ENCODE measurements at regions not wholly inside any gene's neighbourhood (a gene's known extent, or its start where the extent isn't known, plus 50 kb on each side); places are given as distances from the start of the nearest gene placed in this dataset.
"Not testable (repeated sequence)": the region's sequence is repeated elsewhere in the genome, so short reads cannot be mapped to it uniquely, and the experiment has no call there.

DNA sequence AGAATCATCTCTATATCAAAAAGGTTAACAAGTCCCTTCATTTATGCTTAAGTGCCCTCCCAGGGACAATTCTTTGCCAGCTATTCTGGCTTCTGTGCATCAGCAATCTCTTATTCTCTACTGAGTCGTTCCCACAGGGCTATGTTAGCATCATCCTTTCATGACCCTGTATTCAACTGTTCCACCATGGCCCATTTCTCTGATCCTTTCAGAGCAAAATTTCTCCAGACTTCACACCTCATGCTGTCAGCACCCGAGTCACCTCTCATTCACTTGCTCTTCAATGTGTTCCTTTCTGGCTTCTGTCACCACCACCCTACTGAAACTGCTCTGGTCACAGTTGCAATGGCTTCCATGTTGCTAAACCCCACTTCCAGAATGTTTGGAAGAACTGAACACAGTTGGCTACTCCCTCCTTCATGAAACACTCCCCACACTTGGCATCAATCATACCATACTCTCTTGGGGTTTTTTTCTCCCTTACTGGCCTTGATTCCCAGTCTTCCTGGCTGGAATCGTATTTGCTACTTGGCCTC is 159.5 kb upstream of the HMGA2 start:
- peaks cover 18% of the 10 kb centered on the region for H3K4me1 ChIP-seq (ENCODE audit: control insufficient read depth, insufficient read depth, low read length, poor library complexity, severe bottlenecking)
- peaks cover 5% of the 10 kb centered on the region for H3K9me3 ChIP-seq (ENCODE audit: control insufficient read depth, low read length)
- H3K4me3 ChIP-seq (ENCODE audit: extremely low read depth, insufficient read depth, low read length, poor library complexity, severe bottlenecking) = no peak overlapping the region
- 89 to 93% methylated on average over 3 of the region's 3 CpGs for WGBS, 2 experiments (ENCODE audit: insufficient coverage in 2 of 2)
- H3K27ac ChIP-seq (ENCODE audit: low read depth, low read length, severe bottlenecking) = no peak overlapping the region
- no peaks in the 10 kb centered on the region for H3K36me3 ChIP-seq (ENCODE audit: control insufficient read depth, insufficient read depth, low read length)

DNA sequence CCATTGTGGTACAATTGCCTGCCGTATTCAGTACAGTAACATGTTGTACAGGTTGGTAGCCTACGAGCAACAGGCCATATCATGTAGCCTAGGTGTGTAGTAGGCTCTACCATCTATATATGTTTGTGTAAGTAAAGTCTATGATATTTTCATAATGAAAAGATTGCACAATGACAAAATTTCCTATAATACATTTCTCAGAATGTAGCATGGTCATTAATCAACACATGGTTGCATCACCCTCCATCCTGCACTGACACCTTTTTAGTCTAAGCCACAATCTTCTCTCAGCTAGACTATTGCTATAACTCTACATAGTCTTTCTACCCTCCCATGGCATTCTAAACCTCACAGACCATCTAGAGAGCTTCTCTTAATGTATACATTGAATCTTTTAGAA is 158.5 kb upstream of the HMGA2 start:
- peaks cover 16% of the 10 kb centered on the region for H3K4me1 ChIP-seq (ENCODE audit: control insufficient read depth, insufficient read depth, low read length, poor library complexity, severe bottlenecking)
- WGBS, 2 experiments (ENCODE audit: insufficient coverage in 2 of 2) = 80% methylated on average over 1 of the region's 2 CpGs; no CpG with 5 or more reads in 1 of the 2 experiments
- no peak overlapping the region for H3K27ac ChIP-seq (ENCODE audit: low read depth, low read length, severe bottlenecking)
- no peak overlapping the region for H3K4me3 ChIP-seq (ENCODE audit: extremely low read depth, insufficient read depth, low read length, poor library complexity, severe bottlenecking)
- H3K36me3 ChIP-seq (ENCODE audit: control insufficient read depth, insufficient read depth, low read length) = no peaks in the 10 kb centered on the region
- H3K9me3 ChIP-seq (ENCODE audit: control insufficient read depth, low read length) = peaks cover 5% of the 10 kb centered on the region

DNA sequence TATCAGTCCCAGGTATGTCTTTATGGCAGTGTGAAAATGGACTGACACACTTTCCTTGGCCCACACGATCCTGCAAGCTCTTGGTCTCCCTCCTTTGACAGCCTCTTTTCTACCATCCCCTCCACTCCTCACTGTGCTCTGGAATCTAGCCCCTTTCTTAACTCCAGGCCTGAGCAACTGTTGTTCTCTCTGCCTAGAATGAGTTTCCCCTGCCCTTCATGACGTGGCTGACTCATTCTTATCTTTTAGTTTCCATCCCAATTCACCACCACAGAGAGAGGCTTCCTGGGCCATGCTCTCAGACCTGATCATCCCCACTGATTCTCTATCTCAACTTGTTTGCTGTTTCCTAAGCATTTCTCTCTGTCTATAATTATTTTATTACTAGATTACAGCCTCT is 157.4 kb upstream of the HMGA2 start:
- Histone ChIP-seq H3K36me3 (ENCODE audit: control insufficient read depth, insufficient read depth, low read length) (no peaks in the 10 kb centered on the region), H3K4me1 (ENCODE audit: control insufficient read depth, insufficient read depth, low read length, poor library complexity, severe bottlenecking) (peaks cover 16% of the 10 kb centered on the region), H3K27ac (ENCODE audit: low read depth, low read length, severe bottlenecking) (peak overlapping the region; percentile 57), H3K9me3 (ENCODE audit: control insufficient read depth, low read length) (peaks cover 5% of the 10 kb centered on the region), H3K4me3 (ENCODE audit: extremely low read depth, insufficient read depth, low read length, poor library complexity, severe bottlenecking) (no peak overlapping the region)
- WGBS, 2 experiments (ENCODE audit: insufficient coverage in 2 of 2) = 50 to 54% methylated on average over 2 of the region's 2 CpGs

DNA sequence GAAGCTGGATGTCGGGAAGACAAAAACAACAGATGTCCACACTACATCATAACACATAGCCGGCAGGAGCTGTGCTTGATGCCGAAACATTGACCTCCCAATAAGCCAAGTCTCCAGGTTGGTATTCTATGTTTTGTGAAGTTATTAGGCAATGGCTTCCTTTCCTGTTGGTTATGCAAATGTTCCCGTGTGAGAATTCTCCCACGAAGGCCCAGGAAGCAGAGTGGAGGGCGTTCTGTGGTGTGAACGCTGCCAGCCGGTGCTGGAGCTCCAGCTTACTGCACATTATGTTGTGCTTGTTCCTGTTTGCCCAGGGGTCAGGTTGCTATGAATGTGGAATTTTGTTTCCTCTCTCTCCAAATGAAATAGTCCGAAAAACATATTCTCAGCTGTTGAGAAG is 156.4 kb upstream of the HMGA2 start:
- Histone ChIP-seq H3K4me3 (ENCODE audit: extremely low read depth, insufficient read depth, low read length, poor library complexity, severe bottlenecking) (no peak overlapping the region), H3K27ac (ENCODE audit: low read depth, low read length, severe bottlenecking) (no peak overlapping the region), H3K4me1 (ENCODE audit: control insufficient read depth, insufficient read depth, low read length, poor library complexity, severe bottlenecking) (peaks cover 16% of the 10 kb centered on the region), H3K9me3 (ENCODE audit: control insufficient read depth, low read length) (peaks cover 5% of the 10 kb centered on the region), H3K36me3 (ENCODE audit: control insufficient read depth, insufficient read depth, low read length) (no peaks in the 10 kb centered on the region)
- WGBS, 2 experiments (ENCODE audit: insufficient coverage in 2 of 2) = 70% methylated on average over 2 of the region's 9 CpGs; no CpG with 5 or more reads in 1 of the 2 experiments

DNA sequence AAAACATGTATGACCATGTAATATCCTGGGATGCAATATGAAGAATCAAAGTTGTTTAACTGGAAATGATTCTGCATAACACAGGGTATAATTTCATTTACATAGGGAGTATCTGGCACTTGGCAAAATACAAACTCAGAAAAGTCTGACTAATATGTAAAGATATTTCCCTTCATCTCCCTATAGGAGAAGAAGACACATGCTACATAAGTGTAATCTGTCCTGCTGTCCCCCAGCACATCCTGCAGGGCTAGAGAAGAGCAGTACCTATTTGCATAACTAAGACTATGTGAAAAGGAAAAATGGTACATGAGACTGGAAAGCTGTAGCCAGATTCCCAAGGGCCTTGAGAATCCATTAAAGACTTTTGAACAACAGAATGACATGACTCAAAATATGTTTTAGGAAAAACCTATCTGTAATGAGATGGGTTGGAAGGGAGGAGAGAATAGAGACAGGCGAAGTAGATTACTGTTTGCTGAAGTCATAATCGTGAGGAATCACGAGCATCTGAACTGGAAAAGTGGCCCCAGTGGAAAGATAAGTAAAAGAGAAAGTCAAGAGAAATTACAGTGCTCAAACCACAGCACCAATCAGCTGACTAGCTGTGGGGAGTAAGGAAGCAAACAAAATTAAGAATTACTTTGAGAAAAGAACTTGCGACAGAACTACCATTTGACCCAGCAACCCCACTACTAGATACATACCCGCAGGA is 155.1 kb upstream of the HMGA2 start:
- 81 to 93% methylated on average over 4 to 5 of the region's 5 CpGs for WGBS, 2 experiments (ENCODE audit: insufficient coverage in 2 of 2)
- Histone ChIP-seq H3K27ac (ENCODE audit: low read depth, low read length, severe bottlenecking) (no peak overlapping the region), H3K36me3 (ENCODE audit: control insufficient read depth, insufficient read depth, low read length) (no peaks in the 10 kb centered on the region), H3K9me3 (ENCODE audit: control insufficient read depth, low read length) (peaks cover 5% of the 10 kb centered on the region), H3K4me1 (ENCODE audit: control insufficient read depth, insufficient read depth, low read length, poor library complexity, severe bottlenecking) (peaks cover 16% of the 10 kb centered on the region), H3K4me3 (ENCODE audit: extremely low read depth, insufficient read depth, low read length, poor library complexity, severe bottlenecking) (no peak overlapping the region)

DNA sequence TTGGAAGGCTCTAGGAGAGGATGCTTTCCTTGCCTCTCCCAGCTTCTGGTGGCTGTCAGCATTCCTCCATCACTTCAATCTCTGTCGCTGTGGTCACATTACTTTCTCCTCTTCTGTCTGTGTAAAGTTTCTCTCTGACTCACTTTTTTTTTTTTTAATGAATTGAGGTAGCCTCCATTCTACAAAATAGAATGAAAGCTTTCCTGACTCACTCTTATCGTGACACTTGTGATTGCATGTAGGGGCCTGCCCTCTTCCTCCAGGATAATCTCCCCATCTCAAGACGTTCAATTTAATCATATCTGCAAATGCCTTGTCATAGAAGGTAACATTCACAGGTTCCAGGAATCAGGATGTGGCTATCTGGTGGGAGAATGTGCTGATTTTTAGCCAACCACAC is 153.5 kb upstream of the HMGA2 start:
- no peak overlapping the region for H3K4me3 ChIP-seq (ENCODE audit: extremely low read depth, insufficient read depth, low read length, poor library complexity, severe bottlenecking)
- WGBS, 2 experiments (ENCODE audit: insufficient coverage in 2 of 2) = 75% methylated on average over 1 of the region's 3 CpGs; no CpG with 5 or more reads in 1 of the 2 experiments

DNA sequence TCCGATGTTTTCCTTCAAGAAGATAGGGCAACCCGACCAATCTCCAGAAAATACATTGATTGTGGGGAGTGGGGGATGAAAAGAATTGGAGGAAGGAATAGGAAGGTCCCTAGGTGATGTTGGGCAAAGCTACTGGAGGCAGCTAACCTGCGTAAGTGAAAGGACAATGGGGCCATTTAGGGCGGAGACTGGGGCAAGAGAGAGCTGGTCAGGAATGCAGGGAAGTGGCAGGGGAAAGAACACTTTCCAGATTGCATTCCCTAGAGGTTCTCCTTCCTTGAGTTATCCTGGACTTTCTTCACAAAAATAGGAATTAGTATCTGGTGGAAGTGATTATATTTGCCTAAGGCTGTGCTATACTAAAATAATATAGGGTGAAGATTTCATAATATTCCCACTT is 151.8 kb upstream of the HMGA2 start:
- H3K27ac ChIP-seq (ENCODE audit: low read depth, low read length, severe bottlenecking) = no peak overlapping the region
- H3K36me3 ChIP-seq (ENCODE audit: control insufficient read depth, insufficient read depth, low read length) = no peaks in the 10 kb centered on the region
- H3K4me3 ChIP-seq (ENCODE audit: extremely low read depth, insufficient read depth, low read length, poor library complexity, severe bottlenecking) = no peak overlapping the region
- 81 to 93% methylated on average over 2 to 3 of the region's 4 CpGs for WGBS, 2 experiments (ENCODE audit: insufficient coverage in 2 of 2)
- H3K9me3 ChIP-seq (ENCODE audit: control insufficient read depth, low read length) = no peaks in the 10 kb centered on the region
- peaks cover 17% of the 10 kb centered on the region for H3K4me1 ChIP-seq (ENCODE audit: control insufficient read depth, insufficient read depth, low read length, poor library complexity, severe bottlenecking)

More for the DNA sequence above, 153.5 kb upstream of the HMGA2 start:
- Histone ChIP-seq H3K4me1 (ENCODE audit: control insufficient read depth, insufficient read depth, low read length, poor library complexity, severe bottlenecking) (peaks cover 22% of the 10 kb centered on the region), H3K9me3 (ENCODE audit: control insufficient read depth, low read length) (peaks cover 5% of the 10 kb centered on the region), H3K36me3 (ENCODE audit: control insufficient read depth, insufficient read depth, low read length) (no peaks in the 10 kb centered on the region), H3K27ac (ENCODE audit: low read depth, low read length, severe bottlenecking) (no peak overlapping the region)

DNA sequence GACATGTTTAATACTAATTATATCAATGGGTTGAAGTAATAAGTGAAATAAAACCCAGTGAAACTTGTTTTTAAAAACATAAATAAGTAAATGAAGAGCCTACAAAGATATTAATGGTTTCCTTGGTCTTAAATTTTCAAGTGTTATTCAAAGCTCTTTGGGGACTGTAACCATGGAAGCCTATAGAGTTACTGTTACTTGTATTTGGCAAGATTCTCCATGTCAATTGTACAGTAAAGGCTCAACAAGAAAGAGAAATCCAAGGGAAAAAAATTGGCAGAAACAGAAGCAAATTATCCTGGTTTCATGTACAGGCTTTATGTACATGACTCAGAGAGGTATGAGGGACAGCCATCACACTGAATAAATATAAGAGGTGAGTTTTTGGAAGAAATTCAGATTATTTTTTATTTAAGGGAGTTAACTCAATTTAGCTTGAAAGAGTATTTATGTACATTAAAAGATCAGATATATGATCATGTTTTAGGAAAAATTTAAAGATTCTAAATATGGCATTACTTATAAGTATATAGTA is 151.1 kb upstream of the HMGA2 start:
- no peak overlapping the region for H3K27ac ChIP-seq (ENCODE audit: low read depth, low read length, severe bottlenecking)
- no peak overlapping the region for H3K4me3 ChIP-seq (ENCODE audit: extremely low read depth, insufficient read depth, low read length, poor library complexity, severe bottlenecking)
- no peaks in the 10 kb centered on the region for H3K9me3 ChIP-seq (ENCODE audit: control insufficient read depth, low read length)
- no peaks in the 10 kb centered on the region for H3K36me3 ChIP-seq (ENCODE audit: control insufficient read depth, insufficient read depth, low read length)
- peaks cover 11% of the 10 kb centered on the region for H3K4me1 ChIP-seq (ENCODE audit: control insufficient read depth, insufficient read depth, low read length, poor library complexity, severe bottlenecking)

DNA sequence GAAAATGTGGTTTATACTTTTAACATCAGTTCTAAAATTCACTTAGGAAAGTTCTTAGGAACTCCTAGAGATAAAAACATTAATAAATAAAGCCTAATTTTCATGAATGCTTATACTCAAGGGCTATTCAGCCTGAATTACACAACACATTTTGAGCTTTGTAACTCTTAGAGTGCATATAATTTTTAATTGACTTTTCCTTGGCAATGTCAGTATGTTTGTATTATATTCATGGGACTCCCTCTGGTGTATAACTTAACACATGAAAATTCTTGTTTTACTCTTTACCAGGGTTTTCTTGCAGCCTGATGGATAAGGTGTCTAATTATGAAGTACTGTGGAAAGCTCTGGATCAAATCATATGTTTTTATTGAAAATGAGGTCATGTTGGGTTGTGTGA is 150.6 kb upstream of the HMGA2 start:
- no peaks in the 10 kb centered on the region for H3K9me3 ChIP-seq (ENCODE audit: control insufficient read depth, low read length)
- no peaks in the 10 kb centered on the region for H3K36me3 ChIP-seq (ENCODE audit: control insufficient read depth, insufficient read depth, low read length)
- H3K4me1 ChIP-seq (ENCODE audit: control insufficient read depth, insufficient read depth, low read length, poor library complexity, severe bottlenecking) = peaks cover 6% of the 10 kb centered on the region
- H3K27ac ChIP-seq (ENCODE audit: low read depth, low read length, severe bottlenecking) = no peak overlapping the region
- H3K4me3 ChIP-seq (ENCODE audit: extremely low read depth, insufficient read depth, low read length, poor library complexity, severe bottlenecking) = no peak overlapping the region

DNA sequence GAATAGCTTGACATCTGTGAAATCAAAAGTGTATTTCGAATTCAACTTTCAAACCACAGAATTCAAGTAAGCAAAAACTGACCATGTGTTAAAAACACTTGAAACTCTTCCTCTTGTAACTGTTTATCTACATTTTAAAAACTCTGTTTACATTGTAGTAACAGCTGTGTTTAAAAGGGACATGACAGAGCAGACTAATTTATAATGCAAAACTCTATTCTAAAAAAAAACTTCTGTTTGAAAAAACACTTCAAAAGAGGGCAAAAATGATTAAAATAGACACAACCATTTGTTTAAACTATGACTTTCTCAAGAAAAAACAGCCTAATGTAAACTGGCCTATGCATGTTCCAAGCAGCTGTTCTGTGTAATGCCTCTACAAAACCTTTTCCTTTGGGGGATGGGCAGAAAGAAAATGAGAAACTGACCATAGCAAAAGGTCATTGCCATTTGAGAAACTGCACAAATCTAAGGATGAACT is 149.1 kb upstream of the HMGA2 start:
- Histone ChIP-seq H3K27ac (ENCODE audit: low read depth, low read length, severe bottlenecking) (no peak overlapping the region), H3K4me1 (ENCODE audit: control insufficient read depth, insufficient read depth, low read length, poor library complexity, severe bottlenecking) (peaks cover 6% of the 10 kb centered on the region), H3K36me3 (ENCODE audit: control insufficient read depth, insufficient read depth, low read length) (no peaks in the 10 kb centered on the region), H3K9me3 (ENCODE audit: control insufficient read depth, low read length) (no peaks in the 10 kb centered on the region), H3K4me3 (ENCODE audit: extremely low read depth, insufficient read depth, low read length, poor library complexity, severe bottlenecking) (no peak overlapping the region)
- WGBS, 2 experiments (ENCODE audit: insufficient coverage in 2 of 2) = 90% methylated on average over 1 of the region's 1 CpG; no CpG with 5 or more reads in 1 of the 2 experiments

DNA sequence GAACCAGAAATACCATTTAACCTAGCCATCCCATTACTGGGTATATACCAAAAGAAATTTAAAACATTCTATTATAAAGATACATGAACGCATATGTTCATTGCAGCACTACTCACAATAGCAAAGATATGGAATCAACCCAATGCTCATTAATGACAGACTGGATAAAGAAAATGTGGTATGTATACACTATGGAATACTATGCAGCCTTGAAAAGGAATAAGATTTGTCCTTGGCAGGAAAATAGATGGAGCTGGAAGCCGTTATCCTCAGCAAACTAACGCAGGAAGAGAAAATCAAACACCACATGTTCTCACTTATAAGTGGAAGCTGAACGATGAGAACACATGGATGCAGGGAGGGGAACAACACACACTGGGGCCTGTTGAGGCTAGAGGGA is 146.1 kb upstream of the HMGA2 start:
- no CpG with 5 or more reads among the region's 4 CpGs for WGBS, 2 experiments (ENCODE audit: insufficient coverage in 2 of 2)
- not testable (repeated sequence) for H3K9me3 ChIP-seq (ENCODE audit: control insufficient read depth, low read length); H3K4me3 ChIP-seq (ENCODE audit: extremely low read depth, insufficient read depth, low read length, poor library complexity, severe bottlenecking); H3K4me1 ChIP-seq (ENCODE audit: control insufficient read depth, insufficient read depth, low read length, poor library complexity, severe bottlenecking); H3K36me3 ChIP-seq (ENCODE audit: control insufficient read depth, insufficient read depth, low read length); H3K27ac ChIP-seq (ENCODE audit: low read depth, low read length, severe bottlenecking)
